HG03025 (cell line): ENCODE measurements at regions not wholly inside any gene's neighbourhood (a gene's known extent, or its start where the extent isn't known, plus 50 kb on each side); places are given as distances from the start of the nearest gene placed in this dataset.
"Not testable (repeated sequence)": the region's sequence is repeated elsewhere in the genome, so short reads cannot be mapped to it uniquely, and the experiment has no call there.

Experiments
- ATAC-seq: cut with Tn5 transposase; IDR thresholded peaks from one replicate; pipeline ENCODE4 v1.9.1; 2021; ENCODE audit warnings: mild to moderate bottlenecking, moderate library complexity; ENCODE audit not compliant: unreplicated experiment, low FRiP score

DNA sequence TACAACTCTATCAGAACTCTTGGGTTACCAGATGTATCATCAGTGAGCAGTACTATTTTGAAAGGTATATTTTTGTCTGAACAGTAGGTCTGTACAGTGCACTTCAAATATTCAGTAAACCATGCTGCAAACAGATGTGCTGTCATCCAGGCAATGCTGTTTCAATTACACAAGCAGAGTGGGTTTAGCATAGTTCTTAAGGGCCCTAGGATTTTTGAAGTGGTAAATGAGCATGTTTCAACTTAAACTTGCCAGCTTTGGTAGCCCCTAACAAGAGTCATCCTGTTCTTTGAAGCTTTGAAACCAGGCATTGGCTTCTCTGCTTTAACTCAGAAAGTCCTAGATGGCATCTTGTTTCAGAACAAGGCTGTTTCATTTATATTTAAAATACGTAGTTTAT lies 1519.9 kb downstream of the SUCLG1 start:
- no peak for ATAC-seq

DNA sequence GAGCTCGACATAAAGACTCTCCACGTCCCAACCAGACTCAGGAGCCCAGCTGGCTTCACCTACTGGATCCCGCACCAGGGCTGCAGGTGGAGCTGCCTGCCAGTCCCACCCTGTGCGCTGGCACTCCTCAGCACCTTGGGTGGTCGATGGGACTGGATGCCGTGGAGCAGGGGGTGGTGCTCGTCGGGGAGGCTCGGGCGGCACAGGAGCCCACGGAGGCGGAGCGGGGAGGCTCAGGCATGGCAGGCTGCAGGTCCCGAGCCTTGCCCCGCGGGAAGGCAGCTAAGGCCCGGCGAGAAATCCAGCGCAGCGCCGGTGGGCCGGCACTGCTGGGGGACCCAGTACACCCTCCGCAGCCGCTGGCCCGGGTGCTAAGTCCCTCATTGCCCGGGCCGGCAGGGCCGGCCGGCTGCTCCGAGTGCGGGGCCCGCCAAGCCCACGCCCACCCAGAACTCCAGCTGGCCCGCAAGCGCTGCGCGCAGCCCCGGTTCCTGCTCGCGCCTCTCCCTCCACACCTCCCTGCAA lies 1520.7 kb downstream of the SUCLG1 start:
- not testable (repeated sequence) for ATAC-seq

DNA sequence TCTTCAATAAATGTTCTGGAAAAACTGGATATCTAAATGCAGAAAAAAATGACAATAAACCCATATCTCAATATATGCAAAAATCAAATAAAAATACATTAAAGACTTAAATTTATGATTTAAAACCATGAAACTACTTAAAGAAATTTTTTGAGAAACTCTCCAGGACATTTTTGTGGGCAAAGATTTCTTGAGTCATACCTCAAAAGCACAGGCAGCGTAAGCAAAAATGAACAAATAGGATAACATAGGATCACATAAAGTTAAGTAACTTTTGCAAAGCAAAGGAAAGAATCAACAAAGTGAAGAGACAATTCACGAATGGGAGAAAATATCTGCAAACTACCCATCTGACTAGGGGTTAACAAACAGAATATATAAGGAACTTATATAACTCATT lies 1545.5 kb downstream of the SUCLG1 start:
- no peak for ATAC-seq

DNA sequence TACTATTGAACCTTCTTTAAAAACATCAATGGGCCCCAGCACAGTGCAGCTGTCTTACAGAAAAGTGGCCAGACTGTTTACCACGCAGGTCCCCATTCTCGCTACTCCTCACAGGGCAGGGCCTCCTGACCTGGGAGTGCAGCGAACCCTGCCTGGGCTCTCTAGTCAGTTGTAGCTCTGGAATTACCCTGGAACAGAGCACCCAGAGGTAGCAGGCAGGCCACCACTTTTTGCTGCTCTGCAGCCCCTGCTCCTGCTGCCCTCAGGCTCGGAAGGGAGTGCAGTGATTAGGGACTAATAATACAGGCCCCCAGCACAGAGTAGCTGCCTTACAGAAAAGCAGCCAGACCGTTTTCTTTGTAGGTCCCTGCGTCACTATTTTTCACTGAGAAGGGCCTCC lies 1563.0 kb downstream of the SUCLG1 start:
- no peak for ATAC-seq

DNA sequence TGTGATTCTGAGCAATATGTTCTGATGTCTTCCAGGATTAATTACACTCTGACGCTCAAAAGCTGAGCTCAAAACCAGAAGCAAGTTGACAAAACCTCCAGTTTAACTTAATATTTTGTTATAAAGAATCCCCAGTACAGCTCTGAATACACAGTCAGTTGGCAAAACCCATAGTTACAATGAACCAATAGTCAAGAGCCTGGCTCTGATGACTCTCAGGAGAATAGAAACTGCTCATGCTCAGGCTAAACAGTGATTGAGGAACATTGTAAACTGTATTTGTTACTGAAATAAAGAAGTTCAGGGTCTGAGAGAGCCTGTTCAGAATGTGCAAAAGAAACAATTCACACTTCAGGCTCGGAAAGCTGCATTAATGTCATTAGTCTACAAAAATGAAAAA lies 1565.9 kb downstream of the SUCLG1 start:
- ATAC-seq: no peak

DNA sequence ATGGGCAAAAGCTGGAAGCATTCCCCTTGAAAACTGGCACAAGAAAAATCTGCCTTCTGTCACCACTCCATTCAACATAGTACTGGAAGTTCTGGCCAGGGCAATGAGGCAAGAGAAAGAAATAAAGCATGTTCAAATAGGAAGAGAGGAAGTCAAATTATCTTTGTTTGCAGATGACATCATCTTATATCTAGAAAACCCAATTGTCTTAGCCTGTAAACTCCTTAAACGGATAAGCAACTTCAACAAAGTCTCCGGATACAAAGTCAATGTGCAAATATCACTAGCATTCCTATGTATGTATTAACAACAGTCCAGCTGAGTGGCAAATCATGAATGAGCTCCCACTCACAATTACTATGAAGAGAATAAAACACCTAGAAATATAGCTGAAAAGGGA lies 1579.3 kb downstream of the SUCLG1 start:
- ATAC-seq: no peak

DNA sequence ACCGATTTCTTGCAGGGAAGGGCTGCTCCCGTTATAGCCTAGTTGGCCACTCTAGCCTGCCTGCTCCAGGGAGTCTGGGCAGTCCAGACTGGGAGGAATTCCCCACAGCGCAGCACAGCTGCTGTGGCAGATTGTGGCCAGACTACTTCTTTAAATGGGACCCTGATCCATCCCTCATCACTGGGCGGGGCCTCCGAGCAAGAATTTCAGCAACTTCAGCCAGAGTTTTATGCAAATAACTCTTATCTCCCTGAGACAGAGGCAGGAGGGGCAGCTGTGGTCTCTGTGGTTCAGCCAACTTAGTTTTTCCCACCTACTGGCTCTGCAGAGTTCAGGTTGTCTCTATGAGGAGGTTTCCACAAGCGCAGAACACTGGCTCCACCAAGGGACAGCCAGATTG lies 1583.2 kb downstream of the SUCLG1 start:
- ATAC-seq: no peak

DNA sequence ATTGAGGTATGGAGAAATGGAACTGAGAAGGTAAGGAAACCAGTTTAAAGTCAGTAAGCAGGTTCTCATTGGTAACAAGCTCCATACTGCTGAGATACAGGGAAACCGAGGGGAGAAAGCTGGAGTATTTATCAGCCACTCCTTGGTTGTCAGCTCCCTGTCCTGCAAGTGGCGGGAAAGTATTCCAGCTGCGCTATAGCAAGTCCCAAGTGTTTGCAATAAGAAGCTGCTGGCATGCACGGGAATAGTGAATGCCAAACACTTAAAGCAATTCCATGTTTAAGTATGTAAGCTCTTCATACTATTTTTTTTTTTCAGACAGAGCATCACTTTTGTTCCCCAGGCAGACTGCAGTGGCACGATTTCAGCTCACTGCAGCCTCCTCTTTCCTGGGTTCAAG lies 1601.1 kb downstream of the SUCLG1 start:
- ATAC-seq: no peak

DNA sequence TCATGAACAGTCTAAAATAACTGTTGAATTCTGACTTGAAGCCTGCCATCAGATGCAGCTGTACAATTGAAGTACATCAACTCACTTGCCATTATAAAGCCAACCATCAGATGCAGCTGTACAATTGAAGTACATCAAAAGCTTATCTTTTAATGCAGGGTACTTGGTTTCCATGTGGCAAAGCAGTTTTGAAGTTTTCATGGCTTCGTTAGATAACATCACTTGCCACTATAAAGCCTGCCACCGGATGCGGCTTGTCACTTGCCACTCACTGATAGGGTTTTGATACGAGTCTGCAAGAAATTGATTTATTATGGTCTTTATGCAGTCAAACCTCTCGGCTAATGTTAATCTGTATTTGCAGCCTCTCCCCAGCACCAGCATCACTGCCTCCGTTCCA lies 1605.8 kb downstream of the SUCLG1 start:
- ATAC-seq: no peak

DNA sequence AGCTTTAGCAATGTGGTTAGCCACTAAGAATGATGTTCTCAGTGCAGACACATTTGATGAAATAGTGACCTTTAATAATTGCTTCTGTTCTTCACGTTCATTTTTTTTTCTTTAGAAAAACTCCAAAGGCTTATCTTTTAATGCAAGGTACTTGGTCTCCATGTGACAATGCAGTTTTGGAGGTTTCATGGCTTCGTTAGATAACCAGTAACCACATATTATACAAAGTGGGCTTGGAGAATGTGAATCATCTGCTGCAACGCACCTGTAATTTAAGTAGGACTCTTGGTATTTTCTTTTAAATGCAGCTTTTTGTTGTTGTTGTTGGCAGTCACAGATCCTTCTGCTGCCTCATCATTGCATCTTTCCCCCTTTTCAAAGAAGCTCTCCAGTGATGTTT lies 1606.3 kb downstream of the SUCLG1 start:
- ATAC-seq: no peak

DNA sequence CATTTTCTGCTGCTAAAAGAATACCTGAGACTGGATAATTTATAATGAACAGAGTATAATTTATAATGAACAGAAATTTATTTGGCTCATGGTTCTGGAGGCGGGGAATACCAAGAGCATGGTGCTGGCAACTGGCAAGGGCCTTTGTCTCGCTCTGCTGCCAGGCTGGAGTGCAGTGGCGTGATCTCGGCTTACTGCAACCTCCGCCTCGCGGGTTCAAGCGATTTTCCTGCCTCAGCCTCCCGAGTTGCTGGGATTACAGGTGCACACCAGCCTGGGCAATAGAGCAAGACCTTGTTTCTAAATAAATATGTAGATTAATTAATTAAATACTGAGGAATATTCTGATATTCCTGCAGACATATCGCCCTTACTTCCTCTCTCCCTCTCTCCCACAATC lies 1610.8 kb downstream of the SUCLG1 start:
- no peak for ATAC-seq

DNA sequence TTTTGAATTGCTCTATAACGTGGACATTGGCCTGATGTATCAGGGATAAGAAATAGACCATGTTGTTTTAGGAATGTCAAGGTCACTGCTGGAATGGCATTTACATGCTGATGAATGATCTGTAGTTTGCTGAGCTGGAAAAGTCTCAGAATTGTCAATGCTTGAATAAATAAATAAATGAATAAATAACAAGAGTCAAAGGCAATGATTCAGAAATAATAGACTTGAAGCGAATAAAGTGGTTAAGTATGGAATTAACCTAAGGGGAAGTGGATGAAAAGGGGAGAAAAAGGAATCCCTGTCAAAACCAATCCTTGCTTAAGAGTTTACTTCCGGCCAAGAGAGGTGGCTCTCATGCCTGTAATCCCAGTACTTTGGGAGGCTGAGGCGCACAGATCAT lies 1620.0 kb downstream of the SUCLG1 start:
- ATAC-seq: no peak

DNA sequence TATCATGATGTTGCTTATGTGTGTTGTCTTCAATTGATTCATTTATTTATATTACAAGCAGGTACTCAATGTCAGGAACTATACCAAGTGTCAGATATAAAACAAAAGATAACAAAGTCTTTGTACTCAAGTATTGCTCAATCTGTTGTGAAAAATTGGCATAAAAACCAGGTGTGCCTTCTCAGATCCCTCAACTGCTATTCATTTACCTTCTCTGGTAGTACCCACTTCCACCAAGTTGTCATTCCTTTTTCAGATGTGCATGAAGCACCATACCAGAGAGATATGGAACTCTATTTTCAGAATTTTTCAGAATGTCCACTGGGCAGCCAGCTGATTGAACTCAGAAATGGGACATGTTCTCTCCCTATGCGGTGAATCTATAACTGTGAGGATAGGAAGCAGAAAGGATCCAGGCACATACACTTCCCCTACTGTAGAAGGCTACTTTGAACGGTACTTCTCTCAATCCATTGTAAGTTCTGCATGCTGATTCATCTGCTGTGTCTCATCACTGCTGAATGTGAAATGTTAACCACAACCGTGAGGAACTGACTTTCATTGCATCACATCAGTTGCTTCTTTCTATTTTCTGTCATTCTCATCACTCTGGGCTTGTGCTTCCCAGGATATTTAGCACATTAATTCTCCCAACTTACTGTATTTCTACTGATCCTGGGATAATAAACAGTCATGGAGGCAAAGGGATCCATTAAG lies 1621.3 kb downstream of the SUCLG1 start:
- ATAC-seq: no peak

DNA sequence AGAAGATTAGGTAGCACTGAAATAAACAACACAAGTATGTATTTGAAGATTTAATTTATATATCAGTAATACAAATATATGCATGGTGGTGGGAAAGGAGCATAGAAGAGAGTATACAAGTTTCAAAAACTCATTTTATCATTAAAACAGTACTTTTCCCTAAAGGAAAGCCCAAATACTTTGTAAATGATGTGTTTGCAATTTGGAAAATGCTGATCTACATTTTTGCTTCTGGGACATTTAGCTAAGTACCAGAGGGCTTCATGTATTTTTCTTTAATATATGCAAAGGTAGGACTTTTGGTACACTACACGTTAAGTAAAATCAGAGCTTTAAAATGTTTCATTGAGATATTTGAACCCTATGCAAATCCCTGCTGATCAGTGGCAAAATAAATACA lies 1624.2 kb downstream of the SUCLG1 start:
- ATAC-seq: no peak

DNA sequence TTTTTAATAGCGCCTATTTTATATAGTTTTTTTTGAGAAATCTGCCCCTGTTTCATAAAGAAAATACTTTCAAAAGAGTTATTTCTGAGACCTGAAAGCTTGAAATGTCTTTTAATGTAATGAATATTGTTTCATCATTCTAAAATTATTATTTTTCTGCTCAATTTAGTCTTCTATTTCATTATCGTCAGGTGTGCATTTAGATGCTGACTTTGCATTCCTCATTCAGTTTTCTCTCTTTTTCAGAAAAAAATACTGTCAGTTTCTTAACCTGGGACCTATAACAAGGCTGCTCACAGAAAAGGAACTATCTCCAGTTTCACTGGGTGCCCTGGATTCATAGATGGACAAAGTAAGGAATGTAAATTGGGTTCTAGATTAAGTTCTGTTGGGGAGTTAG lies 1631.7 kb downstream of the SUCLG1 start:
- ATAC-seq: no peak

DNA sequence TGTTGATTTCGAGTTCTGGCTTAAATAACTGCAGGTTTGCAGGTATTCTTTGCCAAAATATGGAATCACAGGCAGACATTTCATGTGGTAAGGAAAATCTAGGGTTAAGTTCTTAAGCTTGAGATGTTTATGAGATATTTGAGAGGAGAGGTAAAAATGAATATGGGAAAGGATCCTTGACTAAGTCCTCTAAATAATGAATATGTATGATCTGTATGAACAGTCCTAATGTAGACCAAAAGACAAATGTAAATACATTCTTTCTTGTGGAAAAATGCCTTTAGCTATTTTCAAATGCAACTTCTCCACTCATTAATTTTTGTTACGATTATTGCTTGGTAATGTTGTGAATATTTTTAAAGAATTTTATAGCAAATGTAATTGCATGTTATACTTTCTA lies 1632.6 kb downstream of the SUCLG1 start:
- ATAC-seq: no peak

DNA sequence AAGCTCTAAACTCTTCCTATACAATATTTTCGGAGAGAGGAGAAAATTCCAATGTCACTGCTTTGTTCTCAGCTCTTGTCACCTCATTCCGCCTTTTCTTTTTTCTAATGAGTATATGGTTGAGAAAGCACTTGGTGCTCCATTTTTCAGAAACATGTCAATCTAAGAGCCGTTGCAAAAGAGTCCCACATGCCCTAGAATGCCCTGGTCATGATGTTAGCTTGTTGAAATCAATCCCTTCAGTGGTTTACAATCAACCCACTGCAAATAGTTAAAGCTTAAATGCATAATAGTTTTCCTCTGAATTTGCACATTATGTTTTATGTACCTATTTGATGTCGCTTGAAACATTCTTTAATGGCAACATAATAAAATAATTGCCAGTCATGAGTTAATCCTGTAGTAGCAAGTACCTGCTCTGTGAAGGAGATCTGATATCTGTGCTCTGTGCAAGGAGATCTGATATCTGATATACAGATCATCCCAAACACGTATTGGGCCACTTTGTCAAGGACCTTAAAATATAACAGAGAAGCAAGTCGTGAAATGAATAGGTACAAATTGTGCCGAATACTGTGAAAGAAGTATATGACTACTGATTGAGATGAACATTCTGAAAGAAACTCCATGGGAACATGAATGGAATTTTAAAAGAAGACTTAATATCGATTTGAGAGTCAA lies 1633.5 kb downstream of the SUCLG1 start:
- no peak for ATAC-seq

DNA sequence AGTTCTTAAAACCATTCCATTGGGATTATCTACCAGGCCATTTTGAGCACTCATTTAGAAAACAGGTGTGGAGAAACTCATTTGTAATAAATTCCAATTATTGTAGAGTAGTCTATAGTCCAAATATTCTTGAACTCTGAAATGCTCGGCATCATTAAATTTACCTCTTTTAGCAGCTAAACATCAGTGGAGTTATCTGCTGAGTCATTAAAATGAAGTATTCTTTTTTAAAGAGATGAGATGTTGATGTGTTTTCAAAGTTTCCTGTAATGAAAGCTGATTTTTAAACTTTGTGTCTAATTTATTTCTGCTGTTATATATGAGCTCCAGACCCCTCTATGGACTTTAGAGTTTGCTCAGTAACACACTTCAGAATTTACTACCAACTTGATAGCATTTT lies 1635.2 kb downstream of the SUCLG1 start:
- no peak for ATAC-seq

DNA sequence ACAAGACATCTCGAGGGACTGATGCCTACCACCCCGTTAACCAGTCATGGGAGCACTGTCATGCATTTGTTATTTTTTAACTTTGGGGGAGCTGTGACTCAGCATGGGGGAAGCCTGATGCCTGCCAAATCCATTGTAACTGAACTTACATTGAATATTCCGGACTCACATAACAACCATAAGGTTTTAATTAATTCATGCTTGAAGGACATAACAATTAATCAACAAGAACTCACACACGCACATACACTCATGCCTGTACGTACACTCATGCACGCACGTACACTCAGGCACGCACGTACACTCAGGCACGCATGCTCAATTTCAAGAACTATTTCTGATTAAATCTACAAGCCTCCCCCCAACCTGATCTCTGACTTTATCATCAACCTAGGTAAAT lies 1639.1 kb downstream of the SUCLG1 start:
- ATAC-seq: no peak

DNA sequence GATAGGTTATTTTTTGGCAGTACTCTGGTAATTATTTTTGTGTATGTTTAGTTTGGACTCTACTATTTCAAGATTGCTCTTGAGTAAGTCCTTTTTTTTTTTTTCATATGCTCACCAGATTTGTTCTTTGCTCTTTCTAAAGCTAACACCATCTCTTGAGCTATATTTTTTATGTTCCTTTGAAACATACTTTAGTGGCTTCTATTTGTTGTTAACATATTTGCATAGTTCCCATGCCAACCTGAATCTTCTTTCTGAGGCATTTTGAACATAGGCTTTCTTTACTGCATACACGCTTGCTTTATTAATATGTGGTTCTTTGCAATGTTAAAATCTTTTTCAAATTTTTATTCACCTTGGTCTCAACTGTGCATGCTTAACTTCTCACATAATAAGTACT lies 1644.9 kb downstream of the SUCLG1 start:
- ATAC-seq: no peak

DNA sequence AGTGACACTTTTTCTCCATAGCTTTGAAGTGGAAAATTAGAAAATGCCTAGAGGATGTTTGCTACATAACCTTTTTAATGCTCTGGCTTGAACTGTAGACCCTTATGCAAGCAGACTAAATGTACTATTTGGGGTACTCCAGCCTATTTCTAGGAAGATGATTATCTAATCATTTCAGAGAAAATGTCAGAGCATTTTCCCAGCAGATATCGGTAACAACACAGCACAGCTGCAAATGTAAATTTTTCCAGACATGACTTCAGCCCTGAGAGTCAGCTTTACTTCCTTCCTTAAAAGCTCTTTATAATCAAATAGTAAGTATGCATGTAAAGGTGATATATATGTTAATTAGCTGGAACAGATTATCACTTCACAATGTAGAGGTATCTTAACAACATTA lies 1647.1 kb downstream of the SUCLG1 start:
- ATAC-seq: no peak

DNA sequence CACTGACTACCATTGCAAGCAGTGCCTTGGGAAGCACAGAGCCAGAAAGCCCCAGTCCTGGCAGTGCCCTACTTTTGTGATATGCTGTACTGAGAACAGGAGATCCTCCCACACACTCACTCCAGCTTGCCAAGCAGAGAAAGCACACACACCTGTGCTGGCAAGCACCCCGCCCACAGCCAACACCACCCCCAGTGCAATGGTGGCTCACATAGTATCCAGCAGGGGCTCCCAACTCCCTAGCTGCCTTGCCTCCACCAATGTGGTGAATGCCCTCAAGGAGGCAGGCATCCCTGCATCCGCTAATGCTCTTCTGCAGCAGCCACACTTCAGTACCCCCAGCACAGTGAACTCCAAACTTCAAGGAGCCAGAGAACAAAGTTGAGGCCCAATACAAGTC lies 1655.8 kb downstream of the SUCLG1 start:
- no peak for ATAC-seq
